NOMO-1 treated with dmso at 0.1 percent for 144 hours (cell line): ENCODE measurements at regions not wholly inside any gene's neighbourhood (a gene's known extent, or its start where the extent isn't known, plus 50 kb on each side); places are given as distances from the start of the nearest gene placed in this dataset.

Source experiments
- DNase-seq: peaks from one replicate; lab custom pipeline; 2025; ENCODE audit not compliant: unreplicated experiment; lab: John Stamatoyannopoulos, UW

DNA sequence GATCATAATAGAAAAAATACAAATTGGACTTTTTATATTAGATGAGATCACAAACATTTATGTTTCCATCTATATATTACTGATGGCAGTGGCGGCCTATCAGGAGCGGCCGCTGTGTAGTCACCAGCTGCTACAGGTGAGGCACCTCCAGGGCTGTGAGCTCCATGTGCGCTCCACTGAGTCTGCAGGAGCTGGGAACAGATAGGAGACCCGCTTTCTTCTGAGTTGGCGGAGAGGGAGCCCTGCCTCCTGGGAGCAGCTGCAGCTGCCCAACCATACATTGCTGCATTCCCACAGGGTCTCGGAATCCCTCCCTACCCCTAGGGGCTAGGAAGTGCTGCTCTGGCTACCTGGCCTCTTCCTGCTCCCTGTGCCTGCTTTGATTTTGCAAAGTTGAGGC lies 812.9 kb downstream of the PDHA2 start:
- no peak for DNase-seq

DNA sequence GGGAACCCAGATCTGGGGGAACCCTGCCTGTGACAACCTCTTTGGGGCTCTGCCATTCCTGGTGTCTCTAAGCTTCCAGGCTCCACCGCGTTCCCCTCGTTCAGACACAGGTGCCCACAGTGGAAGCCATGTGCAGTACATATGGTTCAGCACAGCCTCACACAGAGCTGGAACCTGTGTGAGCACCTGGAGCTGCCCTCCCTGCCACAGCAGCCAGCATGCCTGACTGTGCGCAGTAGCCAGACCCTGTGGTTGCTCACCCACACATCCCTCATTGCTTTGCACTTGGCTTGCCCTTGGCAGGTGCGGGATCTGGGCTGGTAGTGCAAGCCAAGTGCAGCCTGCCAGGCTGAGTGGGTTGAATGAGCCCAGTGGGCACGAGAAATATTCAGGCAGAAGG lies 814.2 kb downstream of the PDHA2 start:
- no peak for DNase-seq

DNA sequence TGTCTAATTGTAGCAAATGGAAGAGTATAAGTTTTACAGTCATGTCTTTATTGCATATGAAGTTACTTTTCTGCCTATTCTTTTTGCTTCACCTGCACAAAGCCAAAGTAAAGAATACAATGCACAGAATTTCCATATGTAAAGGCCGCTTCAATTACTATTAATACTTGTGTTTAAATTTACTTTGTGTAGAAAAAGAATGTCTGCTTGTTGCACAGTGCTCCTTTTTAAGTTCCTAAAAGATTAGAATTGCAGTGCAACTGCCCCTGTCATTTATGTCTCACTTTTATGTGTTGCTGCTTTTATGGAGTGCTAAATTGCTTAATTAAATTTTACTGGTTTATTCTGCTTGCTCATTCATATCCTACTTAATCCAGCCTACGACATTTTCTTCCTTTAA lies 830.5 kb downstream of the PDHA2 start:
- DNase-seq = no peak

DNA sequence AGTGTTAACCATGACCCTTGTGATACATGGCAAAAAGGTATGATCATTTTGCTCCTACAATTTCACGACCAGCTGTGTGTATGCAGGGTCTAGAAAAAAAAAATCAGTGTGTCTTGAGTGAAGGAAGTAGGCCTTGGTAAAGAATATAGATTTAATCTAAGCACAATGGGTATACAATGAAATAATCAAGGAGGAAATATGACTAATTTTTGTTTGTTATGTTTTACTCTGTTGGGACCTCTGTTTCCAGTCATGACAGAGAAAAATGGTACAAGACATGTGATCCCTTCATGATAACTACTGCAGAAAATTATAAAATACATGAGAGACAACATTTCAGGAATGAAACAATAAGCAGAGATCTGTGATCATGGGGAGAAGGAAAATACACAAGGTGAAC lies 835.5 kb downstream of the PDHA2 start:
- no peak for DNase-seq

DNA sequence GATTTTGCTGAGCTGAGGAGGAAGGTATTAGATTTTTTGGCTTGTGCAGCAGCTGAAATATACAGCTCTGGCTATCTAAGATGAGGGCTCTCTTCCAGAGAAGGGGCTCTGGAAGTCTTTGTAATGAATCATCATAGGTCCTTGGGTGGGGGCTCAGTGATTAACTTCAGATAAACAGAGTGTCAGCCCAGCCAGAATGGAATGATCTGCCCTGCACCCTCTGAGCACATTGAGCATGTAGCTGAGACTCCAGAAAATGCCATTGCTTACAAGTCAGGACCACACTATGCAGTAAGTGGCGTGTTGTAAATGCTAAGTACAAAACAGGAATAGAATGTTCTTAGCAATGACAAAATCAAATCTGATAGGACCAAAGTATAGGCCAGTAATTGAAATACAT lies 836.0 kb downstream of the PDHA2 start:
- DNase-seq = no peak

DNA sequence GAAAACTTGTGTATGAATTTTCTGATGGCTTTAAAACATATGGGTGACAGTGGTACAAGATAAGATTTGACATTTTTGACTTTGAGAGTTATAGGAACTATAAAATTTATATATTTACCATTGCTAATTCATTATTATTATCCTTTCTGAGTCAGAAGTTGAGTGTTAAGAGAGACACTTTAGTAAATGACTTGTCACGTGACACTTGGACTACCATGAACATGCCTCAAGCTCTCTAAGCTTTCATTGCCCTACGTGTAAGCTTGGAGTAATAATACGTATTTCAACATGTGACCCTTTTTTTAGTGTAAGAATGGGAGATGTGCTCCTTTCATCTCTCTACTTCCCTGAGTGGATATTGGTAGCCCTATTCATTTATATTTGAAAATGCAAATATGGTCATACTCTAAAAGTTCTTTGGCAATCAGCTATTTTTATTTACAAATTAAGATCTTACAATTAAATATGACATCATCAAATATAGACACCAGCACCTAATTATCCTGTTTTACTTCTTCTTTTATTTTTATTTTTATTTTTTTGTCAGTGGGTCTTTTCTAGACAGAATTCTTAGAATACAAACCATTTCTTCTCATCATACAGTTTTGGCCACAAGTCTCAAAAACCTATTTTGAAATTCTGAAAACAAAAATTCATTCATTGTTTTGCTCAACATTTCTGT lies 837.0 kb downstream of the PDHA2 start:
- DNase-seq = no peak

DNA sequence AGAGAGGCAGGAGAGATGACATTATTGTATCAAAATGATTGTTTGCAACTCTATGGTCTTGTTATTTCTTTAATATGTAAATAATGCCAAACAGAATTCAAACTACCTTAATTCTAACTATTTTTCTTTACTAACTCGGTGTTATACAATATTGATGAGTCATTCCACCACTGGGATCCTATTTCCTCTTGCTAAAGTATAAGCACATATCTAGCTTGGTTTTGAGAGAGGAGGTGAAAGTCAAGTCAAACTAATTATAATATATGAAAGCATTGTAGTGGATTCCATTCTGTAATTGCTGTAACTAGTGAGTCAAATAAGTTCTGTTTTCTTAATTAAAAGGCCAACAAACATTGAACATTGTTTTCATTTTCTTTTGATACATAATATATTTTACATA lies 837.6 kb downstream of the PDHA2 start:
- no peak for DNase-seq

DNA sequence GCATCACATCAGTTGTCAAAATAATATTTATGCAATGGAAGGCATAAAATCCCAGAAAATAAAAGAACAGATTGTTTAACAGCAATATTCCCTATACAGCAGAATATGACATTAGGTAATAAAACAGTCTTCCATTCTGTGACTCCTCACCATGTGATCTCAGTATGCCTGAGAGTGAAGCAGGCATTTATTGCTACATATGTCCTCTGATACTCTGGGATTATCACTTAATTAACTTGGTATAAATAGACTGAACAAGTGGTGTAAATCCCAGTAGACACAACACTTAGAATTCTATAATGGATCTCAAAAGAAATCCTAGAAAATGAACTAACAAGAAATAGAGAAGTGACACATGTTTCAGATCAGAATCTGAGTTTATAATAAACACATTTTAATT lies 841.3 kb downstream of the PDHA2 start:
- DNase-seq = no peak

DNA sequence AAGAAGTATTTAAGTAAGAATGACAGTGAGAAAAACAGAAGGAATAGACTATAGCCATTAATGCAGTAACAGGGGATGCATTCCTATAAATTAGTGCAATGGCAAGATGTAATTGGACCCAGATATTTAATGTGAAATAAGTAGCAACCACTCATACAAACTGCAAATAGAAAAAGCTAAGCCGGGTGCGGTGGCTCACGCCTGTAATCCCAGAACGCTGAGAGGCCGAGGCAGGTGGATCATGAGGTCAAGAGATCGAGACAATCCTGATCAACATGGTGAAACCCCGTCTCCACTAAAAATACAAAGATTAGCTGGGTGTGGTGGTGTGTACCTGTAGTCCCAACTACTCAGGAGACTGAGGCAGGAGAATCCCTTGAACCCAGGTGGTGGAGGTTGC lies 845.8 kb downstream of the PDHA2 start:
- no peak for DNase-seq

DNA sequence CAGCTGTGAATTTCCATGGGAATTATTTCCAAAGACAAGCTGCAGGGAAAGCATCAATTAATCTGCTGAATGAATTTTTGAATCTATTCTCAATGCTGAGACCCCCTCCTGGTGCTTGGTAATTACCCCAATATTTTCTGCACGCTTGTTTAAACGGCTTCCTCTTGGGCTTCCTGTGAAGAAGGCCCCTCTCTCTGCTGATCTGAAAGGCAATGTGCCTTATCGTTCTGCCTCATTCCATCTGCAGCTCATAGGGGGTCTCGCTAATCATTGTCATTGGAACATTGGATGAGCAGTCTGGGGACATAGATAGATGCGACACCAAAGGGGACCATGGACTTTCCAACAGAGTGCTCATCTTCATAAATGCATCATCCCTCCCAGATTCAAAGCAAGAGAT lies 851.6 kb downstream of the PDHA2 start:
- DNase-seq = no peak

DNA sequence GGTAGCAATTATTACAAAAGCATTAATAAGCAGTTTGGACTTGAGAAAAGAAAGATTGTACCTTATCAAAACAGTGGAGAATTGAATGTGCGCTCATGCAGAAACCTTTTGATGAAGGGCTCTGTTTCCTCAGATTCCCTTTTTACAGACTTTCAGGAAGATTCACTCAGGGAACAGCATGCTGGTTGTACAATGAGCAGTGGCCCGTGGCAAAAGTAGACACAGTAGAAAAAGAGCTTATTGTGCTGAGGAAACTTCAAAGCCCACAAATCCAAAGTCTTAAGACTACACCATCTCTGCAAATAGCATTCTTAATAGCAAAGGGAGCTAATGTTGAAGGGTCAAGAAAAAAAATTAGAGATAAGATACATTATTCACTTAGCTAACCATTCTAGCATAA lies 858.9 kb downstream of the PDHA2 start:
- DNase-seq = no peak

DNA sequence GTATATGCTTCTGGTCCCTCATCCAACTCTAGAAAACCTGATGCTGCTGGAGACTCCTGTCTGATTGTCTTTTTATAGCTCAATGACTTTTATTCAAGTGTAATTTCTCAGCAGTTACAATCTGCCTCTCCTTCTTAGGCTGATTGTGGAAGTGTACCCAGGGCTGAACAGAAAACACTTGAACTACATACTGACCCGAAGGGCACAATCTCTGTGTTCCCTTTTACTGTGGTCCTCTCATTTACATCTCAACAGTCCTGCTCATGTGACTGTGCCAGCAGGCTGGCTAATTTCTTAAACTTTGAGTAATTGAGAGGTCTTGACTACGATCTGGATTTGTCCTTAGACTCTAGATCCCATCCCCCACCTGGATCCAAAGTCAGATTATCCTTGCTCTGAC lies 863.4 kb downstream of the PDHA2 start:
- DNase-seq = no peak

DNA sequence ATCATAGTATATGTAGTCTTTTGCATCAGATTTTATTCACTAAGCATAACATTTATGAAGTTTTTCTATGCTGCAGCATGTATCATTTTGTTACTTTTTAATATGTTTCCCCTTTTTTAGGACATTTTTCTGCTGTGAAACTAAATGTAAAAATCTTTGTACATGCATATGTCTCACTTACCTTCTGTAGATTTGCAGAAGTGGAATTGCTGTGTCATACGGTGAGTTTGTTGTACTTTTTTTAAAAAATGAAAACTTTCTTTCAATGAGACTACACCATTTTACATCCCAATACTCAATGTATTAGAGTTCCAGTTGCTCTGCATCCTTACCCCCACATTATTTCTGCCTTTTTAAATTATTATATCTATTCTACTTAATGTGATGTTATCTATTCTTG lies 868.9 kb downstream of the PDHA2 start:
- no peak for DNase-seq

DNA sequence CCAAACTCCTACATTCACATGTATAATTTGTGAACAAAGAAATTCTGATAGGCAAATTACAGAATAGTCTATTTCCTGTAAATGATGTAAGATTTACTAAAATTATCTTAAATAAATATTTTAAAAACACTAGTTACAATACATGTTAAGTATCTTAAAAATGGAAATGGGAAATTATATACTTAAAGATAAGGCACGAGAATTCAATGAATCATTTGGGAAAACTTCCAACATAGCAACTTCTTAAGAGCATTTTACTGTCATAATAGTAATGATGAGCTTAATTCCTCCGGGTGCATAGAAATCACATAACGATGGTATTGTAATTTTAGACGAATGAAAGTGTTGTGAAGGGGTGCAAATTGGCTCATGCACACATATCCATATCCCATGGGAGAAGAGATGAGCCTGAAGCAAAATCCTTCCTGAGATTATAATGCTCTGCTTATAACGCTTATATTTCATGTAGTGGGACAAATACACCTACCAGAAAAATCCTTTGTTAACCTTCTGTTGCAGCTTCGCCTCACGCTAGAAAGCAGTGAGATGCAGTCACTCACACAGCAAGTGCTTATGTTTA lies 873.5 kb downstream of the PDHA2 start:
- DNase-seq = no peak

DNA sequence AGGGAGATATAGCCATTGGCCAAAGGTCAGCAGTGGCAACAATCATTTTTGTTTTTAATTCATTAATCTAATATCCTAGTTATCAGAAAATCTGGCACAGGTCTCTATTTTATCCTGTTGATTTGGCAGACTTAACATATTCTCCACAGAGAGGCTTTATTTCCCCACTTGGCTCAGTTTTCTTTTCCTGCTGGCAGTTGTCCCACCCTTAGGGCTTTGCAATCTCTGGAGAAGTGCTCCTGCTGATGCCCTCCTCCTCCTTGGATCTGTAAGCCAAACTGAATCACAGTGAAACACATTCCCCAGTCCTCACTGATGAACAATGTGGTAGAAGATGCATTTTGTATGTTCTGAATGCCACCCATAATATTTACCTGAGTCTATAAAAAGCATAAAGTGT lies 889.7 kb downstream of the PDHA2 start:
- DNase-seq = no peak

DNA sequence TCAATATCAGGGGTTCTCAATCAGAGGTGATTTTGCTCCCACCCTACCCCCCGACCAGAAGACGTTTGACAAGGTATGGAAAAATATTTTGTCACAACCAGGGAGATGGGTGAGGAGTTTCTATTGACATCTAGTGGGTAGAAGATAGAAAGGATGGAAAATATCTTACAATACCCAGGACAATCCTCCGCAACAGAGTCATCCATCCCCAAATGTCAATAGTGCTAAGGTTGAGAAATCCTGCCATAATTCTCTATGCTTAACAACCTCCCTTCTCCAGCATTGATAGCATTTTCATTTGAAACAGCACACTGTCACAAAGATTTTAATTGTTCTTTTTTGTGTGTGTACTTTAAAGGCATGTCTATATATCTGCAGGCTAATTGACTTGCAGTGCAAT lies 890.5 kb downstream of the PDHA2 start:
- no peak for DNase-seq

DNA sequence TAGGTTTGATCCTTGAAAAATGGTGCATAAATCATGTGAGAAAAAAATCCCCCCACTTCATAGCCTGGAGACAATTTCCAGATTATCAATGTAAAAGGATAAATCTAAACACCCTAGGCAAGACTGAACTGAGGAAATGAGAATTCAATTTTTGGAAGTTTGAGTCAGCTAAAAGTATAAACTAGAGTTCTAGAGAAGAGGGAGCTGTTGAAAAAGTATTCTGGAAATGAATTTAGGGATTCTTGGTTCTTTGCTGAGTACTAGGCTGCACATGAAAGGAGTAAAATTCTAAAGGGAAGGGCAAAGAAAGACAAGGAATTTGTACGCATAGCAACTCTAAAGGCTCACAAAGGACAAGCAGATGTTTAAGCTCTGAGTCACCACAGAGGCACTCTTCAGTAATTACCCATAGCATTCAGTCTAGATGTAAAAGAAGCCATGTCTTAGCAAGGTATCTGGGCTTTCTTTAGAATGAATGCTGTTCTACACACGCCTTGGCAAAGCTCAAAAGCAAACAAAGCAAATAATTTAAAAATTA lies 896.5 kb downstream of the PDHA2 start:
- no peak for DNase-seq

DNA sequence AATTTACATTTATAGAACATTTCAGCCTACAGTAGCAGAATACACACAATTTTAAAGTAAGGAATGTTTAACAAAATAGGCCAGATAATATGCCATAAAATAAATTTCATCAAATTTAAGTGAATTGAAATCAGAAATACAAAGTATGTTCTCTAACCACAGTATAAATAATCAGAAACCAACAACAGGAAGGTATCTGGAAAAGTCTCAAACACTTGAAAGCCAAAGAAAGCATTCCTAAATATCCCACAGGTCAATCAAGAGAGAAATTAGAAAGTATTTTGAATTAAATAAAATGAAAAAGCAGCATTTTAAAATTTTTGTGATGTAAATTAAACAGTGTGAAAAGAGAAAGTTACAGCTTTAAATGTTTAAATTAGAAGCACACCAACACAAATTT lies 899.2 kb downstream of the PDHA2 start:
- DNase-seq = no peak

DNA sequence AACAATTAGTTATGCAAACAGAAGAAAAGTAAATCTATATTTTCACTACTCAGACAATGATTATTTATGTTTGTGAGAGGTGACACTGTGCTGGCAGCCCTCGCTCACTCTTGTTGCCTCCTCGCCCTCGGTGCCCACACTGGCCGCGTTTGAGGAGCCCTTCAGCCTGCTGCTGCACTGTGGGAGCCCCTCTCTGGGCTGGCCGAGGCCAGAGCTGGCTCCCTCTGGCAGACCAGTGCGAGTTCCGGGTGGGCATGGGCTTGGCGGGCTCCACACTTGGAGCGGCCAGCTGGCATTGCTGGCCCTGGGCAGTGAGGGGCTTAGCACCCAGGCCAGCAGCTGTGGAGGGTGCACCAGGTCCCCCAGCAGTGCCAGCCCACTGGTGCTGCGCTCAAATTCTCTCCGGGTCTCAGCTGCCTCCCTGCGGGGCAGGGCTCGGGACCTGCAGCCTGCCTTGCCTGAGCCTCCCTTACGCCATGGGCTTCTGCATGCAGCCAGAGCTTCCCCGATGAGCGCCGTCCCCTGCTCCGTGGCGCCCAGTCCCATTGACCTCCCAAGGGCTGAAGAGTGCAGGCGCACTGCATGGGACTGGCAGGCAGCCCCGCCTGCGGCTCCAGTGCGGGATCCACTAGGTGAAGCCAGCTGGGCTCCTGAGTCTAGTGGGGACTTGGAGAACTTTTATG lies 902.6 kb downstream of the PDHA2 start:
- DNase-seq = no peak

DNA sequence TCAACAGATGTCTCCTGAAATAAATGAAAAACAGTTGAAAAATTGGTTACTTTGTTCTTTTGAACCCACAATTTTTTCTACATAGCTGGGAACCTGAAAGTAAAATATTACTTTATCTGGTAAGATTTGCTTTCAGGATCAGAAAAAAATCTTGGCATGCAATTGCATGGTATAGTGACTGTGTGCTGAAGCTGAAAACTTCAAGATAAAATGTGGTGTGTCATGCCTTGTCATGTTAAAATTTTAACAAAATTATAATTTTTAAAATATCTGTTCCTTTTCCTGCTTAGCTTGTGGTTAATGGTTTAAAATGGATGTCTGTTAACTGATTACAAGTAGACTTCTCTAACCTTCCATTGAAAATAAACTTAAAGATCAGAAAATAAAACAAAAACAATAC lies 904.8 kb downstream of the PDHA2 start:
- DNase-seq = no peak

DNA sequence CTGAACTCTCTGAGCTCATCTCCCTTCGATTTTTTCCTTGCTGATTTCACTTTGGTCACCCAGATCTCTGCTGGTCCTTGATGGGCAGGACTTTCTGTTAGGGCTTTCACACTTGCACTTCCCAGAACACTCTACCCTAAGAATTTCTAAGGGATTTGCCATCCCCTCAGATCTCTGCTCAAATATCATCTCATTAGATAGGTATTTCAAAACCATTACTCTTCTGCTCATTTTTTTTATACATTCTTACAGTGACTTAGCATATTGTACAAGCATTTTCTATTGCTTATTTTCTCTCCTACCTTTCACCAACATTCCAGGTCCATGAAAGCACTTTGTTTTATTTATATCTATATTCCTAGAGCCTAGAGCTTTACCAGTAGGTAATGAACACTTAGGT lies 913.3 kb downstream of the PDHA2 start:
- no peak for DNase-seq
